Mesodermal cell (in vitro differentiated cells): ENCODE measurements at regions not wholly inside any gene's neighbourhood (a gene's known extent, or its start where the extent isn't known, plus 50 kb on each side); places are given as distances from the start of the nearest gene placed in this dataset.
"Not testable (repeated sequence)": the region's sequence is repeated elsewhere in the genome, so short reads cannot be mapped to it uniquely, and the experiment has no call there.

Experiments used
- H3K27ac ChIP-seq: 2 replicates; pipeline ENCODE4 v1.7.0; 2013; ENCODE audit warnings: mild to moderate bottlenecking, low read depth, low read length, moderate library complexity; ENCODE audit not compliant: severe bottlenecking
- H3K36me3 ChIP-seq: 2 replicates; pipeline ENCODE4 v1.7.1; 2013; ENCODE audit warnings: mild to moderate bottlenecking, low read length, moderate library complexity; ENCODE audit not compliant: control insufficient read depth, insufficient read depth
- H3K4me1 ChIP-seq: one replicate; pipeline ENCODE4 v1.7.1; 2013; ENCODE audit warnings: mild to moderate bottlenecking, low read length; ENCODE audit not compliant: insufficient read depth, control insufficient read depth, poor library complexity, severe bottlenecking
- H3K4me3 ChIP-seq: 2 replicates; pipeline ENCODE4 v1.7.0; 2013; ENCODE audit warnings: low read length, control low read depth, mild to moderate bottlenecking; ENCODE audit not compliant: insufficient read depth, poor library complexity, severe bottlenecking; ENCODE audit errors: extremely low read depth
- H3K9me3 ChIP-seq: 2 replicates; pipeline ENCODE4 v1.7.1; 2013; ENCODE audit warnings: mild to moderate bottlenecking, low read length, moderate library complexity; ENCODE audit not compliant: control insufficient read depth
- WGBS, 2 experiments: methylation state at CpG; one replicate each; pipeline ENCODE4 v1.1.5; 2013; ENCODE audit warnings: missing lambda C conversion rate in 2 of 2; ENCODE audit not compliant: insufficient coverage in 2 of 2; 5-methylcytosine and 5-hydroxymethylcytosine counted together

- Histone ChIP-seq H3K9me3 (no peaks in the 10 kb centered on the region), H3K27ac (no peak overlapping the region), H3K4me1 (no peaks in the 10 kb centered on the region), H3K4me3 (no peak overlapping the region), H3K36me3 (no peaks in the 10 kb centered on the region)
Observed at GRCh38 chr14:82913396-82913795, 1379.7 kb upstream of the SEL1L start.

DNA sequence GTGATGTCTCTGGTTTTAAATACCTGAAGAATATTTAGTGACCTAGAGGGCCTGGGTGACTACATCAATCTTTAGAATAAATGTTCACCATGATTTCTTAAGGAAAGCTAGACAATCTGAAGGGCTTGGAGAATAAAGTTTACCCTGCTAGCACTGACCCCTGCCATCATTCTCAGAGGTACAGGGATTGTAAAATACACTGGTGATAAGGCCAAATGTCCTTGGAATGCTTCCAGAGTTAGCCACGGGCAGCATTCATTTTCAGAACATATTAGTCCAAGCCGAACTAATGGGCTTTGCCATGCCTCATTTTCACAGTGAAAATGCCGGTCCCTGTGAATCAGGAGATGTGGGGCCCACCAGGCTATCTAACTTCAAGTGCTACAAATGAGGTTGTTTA is 1381.7 kb upstream of the SEL1L start:
- 40 to 75% methylated on average over 2 of the region's 3 CpGs for WGBS, 2 experiments
- H3K27ac ChIP-seq: no peak overlapping the region
- H3K4me1 ChIP-seq: no peaks in the 10 kb centered on the region
- H3K9me3 ChIP-seq: no peaks in the 10 kb centered on the region
- no peak overlapping the region for H3K4me3 ChIP-seq
- H3K36me3 ChIP-seq: no peaks in the 10 kb centered on the region

DNA sequence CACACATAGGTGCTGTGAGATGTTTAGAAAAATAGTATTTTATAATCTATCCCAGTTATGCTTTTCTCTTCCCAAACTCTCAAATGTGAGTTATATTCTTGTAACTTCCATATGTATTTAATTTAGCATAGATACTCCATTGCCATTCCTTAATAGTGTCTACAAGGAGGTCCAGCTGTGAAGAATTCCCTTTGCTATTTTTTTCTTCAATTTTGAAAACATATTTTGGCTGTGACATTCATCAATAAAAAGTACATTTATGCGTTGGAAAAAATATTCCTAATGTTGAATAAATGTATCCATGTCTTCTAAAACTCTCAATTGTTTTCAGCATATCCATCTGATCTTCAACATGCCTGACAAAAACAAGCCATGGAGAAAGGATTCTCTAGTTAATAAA is 1402.0 kb upstream of the SEL1L start:
- Histone ChIP-seq H3K4me3 (no peak overlapping the region), H3K9me3 (no peaks in the 10 kb centered on the region)

DNA sequence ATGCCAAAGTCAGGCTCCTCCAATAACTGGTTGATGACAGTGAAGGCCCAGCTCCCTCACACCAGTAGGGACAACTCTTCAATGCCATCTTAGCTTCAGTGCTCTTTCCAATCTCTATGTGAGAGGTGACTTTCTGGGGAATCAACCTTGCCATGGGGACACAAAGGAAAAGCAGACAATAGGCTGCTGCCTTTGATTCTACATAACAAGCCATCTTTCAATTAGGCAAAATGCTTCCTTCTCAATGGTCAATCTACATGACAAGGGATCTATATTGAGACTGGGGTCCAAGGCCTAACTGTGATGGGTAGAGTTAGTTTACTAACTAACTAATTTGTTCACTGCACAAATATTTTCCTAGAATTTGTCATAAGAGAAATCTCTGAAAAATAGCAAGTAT is 1417.5 kb upstream of the SEL1L start:
- Histone ChIP-seq H3K4me3 (no peak overlapping the region), H3K36me3 (no peaks in the 10 kb centered on the region), H3K4me1 (no peaks in the 10 kb centered on the region), H3K27ac (no peak overlapping the region), H3K9me3 (no peaks in the 10 kb centered on the region)

More for the DNA sequence above, 1402.0 kb upstream of the SEL1L start:
- Histone ChIP-seq H3K4me1 (no peaks in the 10 kb centered on the region), H3K36me3 (no peaks in the 10 kb centered on the region), H3K27ac (no peak overlapping the region)
- WGBS, 2 experiments: no CpG with 5 or more reads among the region's 1 CpG

DNA sequence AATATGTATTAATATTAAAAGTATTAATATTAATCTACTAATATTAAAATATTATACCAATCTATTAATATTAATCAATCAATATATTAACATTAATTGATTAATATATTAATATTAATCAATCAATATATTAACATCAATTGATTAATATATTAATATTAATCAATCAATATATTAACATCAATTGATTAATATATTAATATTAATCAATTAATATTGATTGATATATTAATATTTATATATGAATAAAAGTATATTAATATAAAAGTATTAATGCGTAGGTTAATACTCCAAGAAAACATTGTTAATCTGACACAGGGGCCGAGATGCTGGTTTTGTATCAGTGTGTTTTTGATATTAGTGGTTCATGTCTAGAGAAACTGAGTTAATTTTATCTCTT is 1430.1 kb upstream of the SEL1L start:
- H3K4me3 ChIP-seq: no peak overlapping the region
- WGBS, 2 experiments: no CpG with 5 or more reads among the region's 2 CpGs
- no peaks in the 10 kb centered on the region for H3K9me3 ChIP-seq
- H3K4me1 ChIP-seq: no peaks in the 10 kb centered on the region
- no peak overlapping the region for H3K27ac ChIP-seq
- H3K36me3 ChIP-seq: no peaks in the 10 kb centered on the region

DNA sequence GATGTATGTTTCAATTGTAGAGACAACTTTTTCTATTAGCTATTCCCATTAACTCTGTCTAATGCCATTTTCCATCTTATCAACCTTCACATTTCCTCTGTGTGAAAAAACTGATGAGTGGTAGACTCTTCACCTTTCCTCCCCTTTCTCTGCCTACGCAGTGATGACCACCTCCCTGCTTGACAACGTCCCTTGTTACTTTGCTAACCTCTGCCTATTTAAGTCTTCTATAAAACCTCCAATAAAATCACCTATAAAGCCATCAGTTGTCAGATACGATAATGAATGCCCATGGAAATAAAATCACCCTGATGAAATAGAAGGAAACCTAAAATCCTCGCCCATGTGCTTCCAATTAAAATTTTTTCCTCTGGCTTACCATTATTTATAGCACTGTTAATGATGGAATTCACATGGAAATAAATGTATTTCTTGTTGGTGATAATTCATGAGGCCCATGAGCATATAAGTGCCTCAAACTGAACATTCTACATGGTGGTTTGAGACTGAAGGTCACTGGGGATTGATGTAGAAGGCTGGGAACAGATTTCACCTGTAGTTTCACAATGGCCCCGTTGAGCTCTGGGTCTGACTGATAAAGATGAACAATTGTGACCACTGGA is 1454.0 kb upstream of the SEL1L start:
- Histone ChIP-seq H3K27ac (no peak overlapping the region), H3K36me3 (no peaks in the 10 kb centered on the region), H3K9me3 (no peaks in the 10 kb centered on the region), H3K4me3 (no peak overlapping the region), H3K4me1 (no peaks in the 10 kb centered on the region)
- 66 to 83% methylated on average over 2 of the region's 5 CpGs for WGBS, 2 experiments

DNA sequence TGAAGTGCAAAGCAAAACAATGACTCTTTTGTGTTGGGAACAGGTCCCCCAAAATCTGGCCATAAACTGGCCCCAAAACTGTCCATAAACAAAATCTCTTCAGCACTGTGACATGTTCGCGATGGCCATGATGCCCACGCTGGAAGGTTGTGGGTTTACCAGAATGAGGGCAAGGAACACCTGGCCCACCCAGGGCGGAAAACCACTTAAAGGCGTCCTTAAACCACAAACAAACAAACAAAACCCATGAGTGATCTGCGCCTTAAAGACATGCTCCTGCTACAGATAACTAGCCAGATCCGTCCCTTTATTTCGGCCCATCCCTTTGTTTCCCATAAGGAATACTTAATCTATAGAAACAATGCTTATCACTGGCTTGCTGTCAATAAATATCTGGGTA is 1460.9 kb upstream of the SEL1L start:
- H3K4me1 ChIP-seq, H3K9me3 ChIP-seq, H3K27ac ChIP-seq, H3K36me3 ChIP-seq, H3K4me3 ChIP-seq: not testable (repeated sequence)
- WGBS, 2 experiments: 89 to 95% methylated on average over 3 to 4 of the region's 8 CpGs

- Histone ChIP-seq H3K36me3 (no peaks in the 10 kb centered on the region), H3K9me3 (no peaks in the 10 kb centered on the region), H3K4me3 (no peak overlapping the region), H3K4me1 (no peaks in the 10 kb centered on the region), H3K27ac (no peak overlapping the region)
Observed at GRCh38 chr14:82999802-83000201, 1466.1 kb upstream of the SEL1L start.

DNA sequence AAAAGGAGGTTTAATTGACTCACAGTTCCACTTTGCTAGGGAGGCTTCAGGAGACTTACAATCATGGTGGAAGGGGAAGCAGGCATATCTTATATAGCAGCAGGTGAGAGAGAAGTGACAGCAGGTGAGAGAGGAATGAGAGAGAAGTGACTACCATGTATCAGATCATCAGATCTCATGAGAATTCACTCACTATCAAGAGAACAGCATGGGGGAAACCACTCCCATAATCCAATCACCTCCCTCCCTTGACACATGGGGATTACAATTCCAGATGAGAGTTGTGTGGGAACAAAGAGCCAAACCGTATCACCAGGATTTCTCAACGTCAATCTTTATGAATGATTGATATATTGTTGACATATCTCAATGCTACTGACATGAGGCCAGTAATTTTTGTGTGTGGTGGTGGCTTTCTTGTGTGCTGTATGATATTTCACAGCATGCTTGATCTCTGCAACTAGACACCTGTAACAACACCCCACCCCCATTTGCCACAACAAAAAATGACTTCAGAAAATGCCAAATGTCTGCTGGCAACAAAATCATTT is 1470.9 kb upstream of the SEL1L start:
- Histone ChIP-seq H3K36me3 (no peaks in the 10 kb centered on the region), H3K4me1 (no peaks in the 10 kb centered on the region), H3K9me3 (no peaks in the 10 kb centered on the region), H3K4me3 (no peak overlapping the region), H3K27ac (no peak overlapping the region)
- no CpG with 5 or more reads among the region's 2 CpGs for WGBS, 2 experiments

GRCh38 chr14:83006121-83006670 is 1472.5 kb upstream of the SEL1L start:
- H3K36me3 ChIP-seq: no peaks in the 10 kb centered on the region
- H3K9me3 ChIP-seq: no peaks in the 10 kb centered on the region
- no CpG with 5 or more reads among the region's 1 CpG for WGBS, 2 experiments
- no peaks in the 10 kb centered on the region for H3K4me1 ChIP-seq
- H3K4me3 ChIP-seq: no peak overlapping the region
- no peak overlapping the region for H3K27ac ChIP-seq

GRCh38 chr14:83007052-83007451 is 1473.4 kb upstream of the SEL1L start:
- H3K27ac ChIP-seq, H3K4me3 ChIP-seq, H3K4me1 ChIP-seq, H3K9me3 ChIP-seq, H3K36me3 ChIP-seq: not testable (repeated sequence)
- WGBS, 2 experiments: 63 to 83% methylated on average over 1 of the region's 7 CpGs
